NCI-H748 (cell line): ENCODE measurements at regions not wholly inside any gene's neighbourhood (a gene's known extent, or its start where the extent isn't known, plus 50 kb on each side); places are given as distances from the start of the nearest gene placed in this dataset.

Experiments
- DNase-seq: peaks from one replicate; lab custom pipeline; 2025; ENCODE audit not compliant: unreplicated experiment; lab: John Stamatoyannopoulos, UW

DNA sequence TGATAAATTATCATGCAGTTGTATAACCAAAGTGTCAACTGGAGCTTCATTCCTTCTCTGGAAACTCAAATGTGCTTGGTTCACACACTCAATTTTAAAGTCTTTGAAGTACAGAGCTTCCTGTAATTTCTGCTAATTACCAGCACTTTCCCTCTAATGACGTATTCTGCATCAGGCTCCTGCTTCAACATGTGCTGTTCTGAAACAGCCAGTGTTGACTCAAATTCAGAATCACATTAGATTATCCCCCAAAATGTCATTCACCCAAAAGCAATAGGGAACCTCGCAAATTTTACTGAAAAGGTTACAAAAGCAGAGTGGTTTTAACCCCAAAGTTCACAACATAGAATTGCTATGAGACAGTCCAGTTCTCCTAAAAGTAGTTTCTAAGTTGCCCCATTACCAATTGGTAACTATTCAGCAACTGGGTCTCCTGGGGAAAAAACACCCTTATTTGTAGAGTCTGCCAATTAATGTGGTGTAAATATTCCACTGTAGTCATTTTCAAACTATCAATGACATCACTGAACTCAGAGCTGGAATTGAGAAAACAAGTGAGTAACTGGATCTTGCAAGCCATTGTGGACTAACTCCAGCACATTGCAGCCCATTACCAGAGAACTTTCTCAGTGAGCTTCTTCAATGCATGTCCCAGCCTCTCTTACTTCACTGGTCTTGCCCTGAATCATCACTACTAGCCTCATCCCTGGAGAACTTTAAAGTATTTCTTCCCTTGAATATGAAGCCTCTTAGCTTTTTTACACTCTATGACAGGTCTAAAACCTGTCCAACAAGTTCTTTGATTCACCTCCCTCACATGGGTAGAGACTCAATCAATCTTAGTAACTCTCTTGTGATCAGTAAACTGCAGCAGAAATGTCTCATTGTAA, 955.4 kb downstream of the EFNB2 start:
- no peak for DNase-seq

DNA sequence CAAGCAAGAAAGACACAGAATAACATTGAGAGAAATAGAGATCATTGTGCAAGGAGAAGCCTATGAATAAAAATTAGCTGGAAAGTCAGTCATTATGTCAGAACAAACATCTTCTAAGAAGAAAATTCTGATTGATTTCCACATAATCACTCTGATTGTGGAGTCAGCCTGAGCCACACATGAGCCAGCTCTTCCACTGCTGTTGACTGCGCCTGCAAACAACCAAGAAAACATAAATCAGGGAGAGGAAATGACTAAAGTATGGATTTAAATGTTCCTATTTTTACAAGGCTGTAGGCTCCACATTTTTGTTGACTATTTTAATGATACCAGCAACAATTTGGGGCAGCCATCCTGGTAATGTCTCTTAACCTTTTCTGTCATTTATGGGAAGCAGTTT, 962.3 kb downstream of the EFNB2 start:
- DNase-seq: no peak

DNA sequence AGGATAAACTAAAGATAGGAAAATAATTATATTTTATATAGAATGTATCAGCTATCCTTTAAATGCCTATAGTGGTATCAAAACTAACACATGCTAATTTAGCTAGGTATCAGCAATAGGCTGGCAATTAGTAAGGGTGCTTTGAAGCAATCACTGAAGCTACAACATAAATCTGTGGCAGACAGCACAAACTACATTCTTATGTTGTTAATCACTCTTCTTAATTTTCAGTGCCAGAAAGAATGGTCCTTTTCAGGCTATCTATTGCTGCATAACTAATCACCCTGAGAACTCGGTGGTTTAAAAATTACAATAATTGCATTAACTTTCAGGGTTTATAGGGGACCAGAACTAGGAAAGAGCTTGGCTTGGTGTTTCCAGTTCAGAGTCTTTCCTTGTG, 963.1 kb downstream of the EFNB2 start:
- no peak for DNase-seq

DNA sequence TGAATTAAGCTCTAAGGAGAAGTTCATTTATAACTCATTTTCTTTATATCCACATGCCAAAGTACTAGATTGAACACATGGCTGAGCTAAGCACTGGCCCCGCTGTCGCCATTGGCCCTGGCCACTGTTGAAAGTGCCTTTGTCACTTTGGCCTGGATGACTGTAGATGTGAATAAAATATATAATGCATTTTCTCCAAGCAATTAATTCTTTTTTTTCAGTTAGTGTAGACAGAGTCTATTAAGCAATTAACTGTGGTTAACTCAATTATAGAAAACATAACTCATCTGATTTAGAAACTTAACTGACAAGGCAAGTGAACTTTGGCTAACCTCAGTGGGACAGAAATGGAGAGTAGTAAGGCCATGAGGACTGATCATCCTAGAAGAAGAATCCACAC, 965.6 kb downstream of the EFNB2 start:
- no peak for DNase-seq

DNA sequence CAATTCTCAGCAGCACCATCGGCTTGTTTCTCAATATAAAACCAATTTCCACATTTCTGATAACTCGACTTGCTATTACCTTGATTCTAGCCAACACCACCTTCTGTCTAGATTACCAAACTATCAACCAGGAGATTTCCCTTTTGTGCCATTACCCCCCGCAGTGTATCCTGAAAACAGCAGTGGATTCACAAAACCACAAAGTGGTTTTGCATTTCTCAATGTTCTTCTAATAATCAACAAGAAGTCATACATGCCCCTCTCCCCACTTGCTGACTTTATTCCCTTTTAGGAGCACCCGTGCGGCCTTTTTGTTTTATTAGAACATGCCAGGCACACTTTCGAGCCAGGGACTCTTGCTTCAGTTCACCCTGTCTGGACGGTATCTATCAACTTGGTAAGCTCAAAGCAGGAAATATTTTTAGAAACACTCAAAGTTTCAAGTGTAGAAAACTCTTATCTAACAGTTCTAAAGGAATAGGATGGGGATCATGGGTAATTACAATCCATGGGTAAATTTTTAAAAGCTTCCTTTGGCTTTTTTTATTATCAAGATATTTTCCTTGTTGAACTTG, 967.4 kb downstream of the EFNB2 start:
- DNase-seq: no peak

DNA sequence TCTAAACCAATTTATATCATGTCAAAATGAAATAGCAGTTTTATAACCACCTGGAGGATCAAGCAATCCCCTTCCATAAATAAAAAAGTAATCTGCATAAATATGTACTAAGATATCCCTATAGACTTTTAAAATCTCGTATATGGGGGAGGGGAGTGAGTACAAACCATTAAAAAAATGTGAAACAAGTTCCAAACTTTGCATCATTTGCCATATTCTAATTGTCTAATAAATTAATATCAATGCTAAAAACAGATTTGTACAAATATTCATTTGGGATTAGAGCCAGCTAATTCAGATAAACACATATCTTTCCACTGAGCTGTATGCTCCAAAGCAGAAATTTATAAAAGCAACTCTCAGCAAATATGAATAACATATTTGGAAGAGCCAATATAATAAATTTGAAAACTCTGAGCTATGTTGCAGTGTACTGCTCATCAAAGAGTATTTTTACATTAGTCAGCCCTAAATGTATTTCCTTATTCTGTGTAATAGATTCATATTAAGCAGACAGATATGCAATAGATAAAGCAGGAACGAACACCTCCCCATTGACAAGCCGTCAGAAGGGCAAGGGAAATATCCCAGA, 970.2 kb downstream of the EFNB2 start:
- no peak for DNase-seq

DNA sequence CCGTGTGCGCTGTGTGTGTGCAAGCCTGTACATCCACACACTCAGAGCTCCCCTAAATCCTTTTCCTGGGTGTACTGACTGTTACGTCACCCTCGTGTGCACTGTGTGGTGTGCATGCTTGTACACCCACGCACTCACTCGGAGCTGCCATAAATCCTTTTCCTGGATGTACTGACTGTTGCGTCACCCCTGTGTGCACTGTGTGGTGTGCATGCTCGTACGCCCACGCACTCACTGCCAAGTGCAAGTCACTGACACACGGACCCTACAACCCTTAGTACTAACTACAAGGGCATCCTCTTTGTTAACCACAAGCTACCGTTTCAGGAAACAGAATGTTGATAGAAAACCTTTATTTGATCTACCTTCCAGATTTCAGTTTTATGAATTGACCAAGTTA, 983.4 kb downstream of the EFNB2 start:
- DNase-seq: no peak

DNA sequence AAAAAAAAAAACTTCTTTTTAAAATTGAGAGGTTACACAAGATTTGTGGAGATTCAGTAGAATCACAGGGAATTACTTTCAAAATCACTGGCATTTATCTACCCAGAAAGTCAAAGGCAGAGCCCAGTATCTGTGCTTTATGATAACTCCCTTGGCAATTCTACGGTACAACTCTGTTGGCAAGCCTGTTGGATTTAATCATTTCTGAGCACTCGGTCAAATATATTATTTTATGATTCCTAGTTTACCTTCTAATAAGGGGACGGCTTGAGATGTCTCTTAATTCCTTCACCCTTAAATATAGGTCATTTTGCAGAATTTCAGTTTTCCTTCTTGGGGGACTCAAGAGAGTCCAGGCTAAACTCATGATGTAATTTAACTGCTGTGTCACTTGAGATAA, 987.6 kb downstream of the EFNB2 start:
- DNase-seq: no peak

DNA sequence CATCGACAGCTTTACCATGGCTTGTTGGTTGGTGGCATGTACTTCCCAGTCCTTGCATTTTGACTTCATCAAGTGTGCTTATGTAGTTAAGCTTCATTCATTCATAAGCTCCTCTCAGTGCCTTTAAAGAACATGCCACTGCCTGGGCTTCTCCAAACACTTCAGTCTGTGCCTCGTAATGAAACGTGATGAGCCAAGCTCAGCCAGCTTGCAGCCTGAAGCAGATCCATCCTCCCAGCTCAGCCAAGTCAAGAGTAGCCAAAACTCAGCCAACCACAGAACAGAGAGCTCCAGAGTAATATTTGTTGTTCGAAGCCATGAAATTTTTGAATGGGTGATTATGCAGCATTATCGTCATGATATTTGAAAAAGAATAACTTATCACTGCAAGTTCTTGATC, 989.7 kb downstream of the EFNB2 start:
- no peak for DNase-seq

DNA sequence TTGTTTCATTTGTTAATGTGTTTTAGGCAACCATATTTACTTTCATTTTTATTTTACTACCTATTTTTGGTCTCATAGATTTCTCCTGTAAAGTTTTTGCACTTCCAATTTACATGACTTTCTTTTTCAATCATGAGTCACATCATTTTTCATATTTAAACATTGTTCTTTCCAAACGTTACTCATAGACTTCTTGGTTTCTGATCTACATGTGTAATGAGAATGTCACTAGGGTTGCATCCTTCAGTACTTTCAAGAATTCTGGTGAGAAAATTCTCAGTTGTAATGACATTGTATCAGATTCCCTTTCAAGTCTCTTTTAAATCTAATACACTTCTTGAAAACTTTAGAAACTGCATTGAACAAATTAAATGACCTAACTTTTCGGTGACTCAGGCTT, 991.7 kb downstream of the EFNB2 start:
- no peak for DNase-seq

DNA sequence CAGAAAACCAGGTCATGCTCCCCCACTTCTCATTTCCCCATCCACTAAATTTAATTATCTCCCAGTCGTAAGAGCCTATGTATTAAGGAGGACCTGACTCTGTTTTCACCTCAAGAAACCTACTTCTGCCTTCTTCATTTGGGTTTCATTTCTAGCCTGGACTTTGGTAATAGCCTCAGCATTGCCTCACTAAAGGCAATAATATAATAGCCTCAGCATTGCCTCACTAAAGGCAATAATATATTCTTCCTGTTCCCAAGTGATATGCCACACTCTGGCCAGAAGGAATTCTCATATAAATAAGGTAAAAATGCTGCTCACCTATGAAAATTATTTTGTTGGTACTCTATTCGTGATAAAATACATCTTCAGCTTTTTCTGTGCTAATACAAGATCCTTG, 993.9 kb downstream of the EFNB2 start:
- no peak for DNase-seq

DNA sequence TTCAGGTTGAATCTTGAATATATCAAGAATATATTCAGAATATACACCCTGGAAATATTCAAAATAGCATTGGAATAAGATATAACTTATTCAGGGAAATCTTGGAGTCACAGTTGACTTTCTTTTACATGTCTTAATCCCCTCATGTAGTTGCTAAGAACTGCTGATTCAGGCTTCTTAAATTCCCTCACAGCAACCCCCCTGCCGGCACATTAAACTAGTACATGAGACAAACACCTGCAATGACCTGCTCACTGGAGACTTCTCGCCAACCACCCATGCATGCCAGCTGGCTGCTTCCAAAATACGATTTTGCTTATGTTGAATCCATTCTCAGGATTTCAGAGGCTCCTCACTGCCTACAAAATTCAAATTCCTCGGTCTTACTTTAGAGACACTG, 997.1 kb downstream of the EFNB2 start:
- DNase-seq: no peak

DNA sequence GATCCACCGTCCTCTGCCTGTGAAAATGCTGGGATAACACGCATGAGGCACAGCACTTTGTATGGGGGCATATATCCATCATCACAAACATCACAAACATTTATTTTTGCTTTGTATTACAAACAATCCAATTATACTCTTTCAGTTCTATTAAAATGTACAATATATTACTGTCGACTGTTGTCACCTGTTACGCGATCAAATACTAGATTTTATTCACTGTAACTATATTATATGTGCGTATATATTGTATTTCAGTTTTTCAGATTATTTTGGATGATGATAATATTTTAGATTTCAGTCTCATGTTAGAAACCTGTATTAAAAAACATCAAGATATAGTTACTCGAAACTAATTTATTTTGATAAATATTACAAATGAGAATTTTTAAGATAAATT, 998.3 kb downstream of the EFNB2 start:
- DNase-seq: no peak

DNA sequence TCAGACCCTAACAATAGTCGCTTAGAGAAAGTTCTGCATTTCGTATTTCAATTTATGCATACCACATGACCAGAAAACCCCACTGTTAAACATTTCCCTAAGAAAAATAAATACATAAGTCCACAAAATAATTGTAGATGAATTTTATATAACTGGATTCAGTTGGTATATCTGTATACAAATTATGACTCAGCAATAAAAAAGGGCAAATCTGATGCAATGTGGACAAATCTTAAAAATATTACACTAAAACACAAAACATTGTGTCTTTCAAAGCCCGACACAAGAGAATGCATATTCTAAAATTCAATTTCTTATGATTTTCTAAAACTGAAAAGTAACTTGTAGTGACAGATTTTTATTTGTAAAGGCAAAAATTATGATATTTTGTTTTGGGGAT, 1005.0 kb downstream of the EFNB2 start:
- no peak for DNase-seq

DNA sequence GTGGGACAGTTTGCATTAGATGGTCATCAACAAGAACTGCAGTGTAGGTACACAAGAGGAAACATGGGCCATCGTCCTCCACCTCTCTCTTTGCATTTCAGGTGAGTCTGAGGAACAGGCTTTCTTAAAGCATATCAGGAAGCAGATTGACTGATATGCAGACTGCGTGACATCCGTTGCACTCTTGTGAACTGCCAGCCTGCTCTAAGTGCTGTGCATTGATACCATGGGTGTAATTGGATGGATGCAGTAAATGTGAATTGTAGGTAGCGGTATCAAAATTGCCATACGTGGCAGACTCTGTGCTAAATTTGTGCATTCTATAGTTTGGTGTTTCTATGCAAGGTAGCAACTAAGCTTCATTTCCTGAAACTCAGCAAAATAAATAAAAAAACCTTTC, 1008.3 kb downstream of the EFNB2 start:
- no peak for DNase-seq

DNA sequence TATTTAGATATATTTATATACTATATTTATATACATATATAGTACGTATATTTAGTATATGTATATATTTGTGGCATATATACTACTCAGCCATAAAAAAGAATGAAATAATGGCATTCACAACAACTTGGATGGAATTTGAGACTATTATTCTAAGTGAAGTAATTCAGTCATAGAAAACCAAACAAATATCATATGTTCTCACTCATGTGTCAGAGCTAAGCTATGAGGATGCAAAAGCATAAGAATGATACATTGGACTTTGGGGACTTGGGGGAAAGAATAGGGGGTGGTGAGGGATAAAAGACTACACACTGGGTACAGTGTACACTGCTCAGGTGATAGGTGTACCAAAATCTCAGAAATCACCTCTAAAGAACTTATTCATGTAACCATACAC, 1015.7 kb downstream of the EFNB2 start:
- no peak for DNase-seq

DNA sequence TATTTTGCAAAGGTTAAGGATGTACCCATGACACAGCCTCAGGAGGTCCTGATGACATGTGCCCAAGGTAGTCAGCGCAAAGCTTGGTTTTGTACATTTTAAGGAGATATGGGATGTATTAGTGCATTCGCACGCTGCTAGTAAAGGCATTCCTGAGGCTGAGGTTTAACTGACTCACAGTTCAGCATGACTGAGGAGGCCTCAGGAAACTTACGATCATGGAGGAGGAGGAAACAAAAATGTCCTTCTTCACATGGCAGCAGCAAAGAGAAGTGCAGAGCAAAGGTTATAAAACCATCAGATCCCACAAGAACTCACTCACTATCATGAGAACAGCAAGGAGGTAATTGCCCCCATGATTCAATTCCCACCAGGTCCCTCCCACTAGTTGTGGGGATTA, 1017.4 kb downstream of the EFNB2 start:
- no peak for DNase-seq

DNA sequence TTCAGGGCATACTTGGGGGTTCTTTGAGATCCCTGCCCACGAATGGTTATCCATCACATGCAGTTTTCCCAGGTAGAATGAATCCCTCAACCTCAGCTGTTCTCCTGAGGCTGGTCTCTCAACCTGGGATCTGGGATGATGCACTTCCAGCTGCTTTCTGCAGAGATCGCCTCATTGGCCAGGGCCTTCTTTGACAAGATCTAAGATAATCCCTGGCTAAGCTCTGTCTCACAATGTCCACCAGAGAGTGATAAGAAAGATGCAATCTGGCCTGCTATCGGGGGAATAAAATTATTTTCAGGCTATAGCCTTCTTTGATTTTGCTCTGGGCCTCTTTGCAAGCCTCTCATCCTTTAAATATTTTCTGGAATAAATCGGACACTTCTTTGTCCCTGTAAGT, 1021.1 kb downstream of the EFNB2 start:
- DNase-seq: no peak

DNA sequence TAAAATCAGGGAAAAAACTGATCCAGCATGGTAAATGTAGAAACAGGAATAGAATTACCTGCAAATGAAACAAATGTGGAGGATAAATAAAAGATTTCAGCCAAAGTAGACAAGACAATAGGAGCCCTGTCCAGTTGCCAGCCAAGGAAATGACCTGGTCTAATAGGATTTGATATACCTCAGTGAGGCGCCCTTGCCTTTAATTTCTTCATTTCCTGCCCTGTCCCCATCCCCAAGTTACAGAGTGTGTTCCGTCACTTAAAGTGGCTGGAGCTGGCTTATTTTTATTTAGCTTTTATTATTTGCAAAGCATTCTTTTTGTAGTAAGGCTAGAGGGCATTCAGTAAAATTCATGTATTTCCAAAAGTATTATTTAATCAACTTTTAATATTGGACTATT, 1022.0 kb downstream of the EFNB2 start:
- peak; percentile 23 for DNase-seq

DNA sequence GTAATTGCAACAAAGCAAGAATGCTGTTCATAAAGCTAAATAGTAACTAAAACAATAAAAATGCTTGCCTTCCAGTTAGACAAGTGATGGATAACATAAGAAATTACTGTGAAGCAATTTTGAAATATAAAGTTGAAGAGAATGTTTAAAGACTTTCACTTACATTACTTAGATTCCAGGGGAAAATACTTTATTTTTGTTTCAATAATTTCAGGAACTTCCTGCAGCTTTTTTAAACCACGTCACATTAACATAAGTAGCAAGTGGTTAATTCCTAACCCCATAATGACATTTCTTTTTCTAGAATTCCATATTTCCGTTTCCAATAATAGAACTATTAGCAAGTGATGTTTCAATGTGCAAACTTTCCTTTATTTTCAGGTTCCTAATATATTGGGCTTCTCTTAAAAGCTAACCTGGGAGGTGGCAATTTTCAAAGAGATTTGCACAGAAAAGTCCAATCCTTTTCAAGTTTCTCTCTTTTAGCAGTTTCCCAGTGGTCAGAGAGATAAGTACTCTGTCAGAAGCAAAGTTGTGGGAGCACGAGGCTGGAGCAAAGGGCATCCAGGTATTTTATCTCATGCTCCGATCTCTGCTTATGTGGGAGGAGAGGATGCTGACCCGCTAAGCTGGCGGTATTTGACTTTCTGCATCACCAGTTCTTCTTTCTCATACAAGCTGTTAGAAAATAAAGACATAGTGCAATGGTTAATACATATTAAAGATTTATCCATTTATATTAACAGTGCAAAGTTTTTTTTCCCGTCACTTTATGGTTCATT, 1025.3 kb downstream of the EFNB2 start:
- DNase-seq: no peak

DNA sequence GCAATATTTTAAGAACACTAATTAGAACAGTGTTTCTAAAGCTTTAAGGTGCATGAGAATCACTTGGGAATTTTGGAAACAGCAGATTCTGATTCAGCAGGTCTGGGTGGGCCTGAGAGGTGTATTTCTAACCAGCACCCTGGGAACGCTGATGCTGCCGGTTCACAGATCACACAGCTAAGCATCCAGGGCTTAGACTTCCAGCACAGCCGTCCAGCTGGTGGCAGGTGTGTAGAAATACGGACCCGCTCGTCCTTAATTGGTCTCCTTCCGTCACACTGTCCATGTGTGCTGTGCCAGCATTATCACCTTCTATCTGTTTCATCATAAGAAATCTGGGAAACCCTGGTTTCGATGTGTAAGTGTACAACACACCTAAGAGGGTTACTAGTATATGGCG, 1029.0 kb downstream of the EFNB2 start:
- DNase-seq: no peak

DNA sequence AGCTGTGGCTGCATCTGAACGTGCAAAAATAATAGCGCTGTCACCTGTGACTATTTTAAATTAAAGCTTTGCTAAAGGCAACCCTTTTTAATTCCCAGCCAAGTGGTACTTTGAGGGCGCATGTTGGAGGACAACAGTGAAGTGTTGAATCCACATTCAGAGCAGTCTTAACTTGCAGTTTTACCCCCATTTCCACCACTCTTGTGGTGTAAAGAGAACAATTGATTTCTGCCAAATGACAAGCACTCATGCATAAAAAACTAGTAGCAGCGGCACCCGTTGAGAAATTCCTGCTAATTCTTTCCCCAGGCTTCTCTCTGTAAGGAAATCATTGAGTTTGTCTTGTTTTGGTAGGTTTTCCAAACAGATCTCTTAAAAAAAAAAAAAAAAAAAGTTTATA, 1033.3 kb downstream of the EFNB2 start:
- DNase-seq: no peak
